Neural cell (in vitro differentiated cells): ENCODE measurements at regions not wholly inside any gene's neighbourhood (a gene's known extent, or its start where the extent isn't known, plus 50 kb on each side); places are given as distances from the start of the nearest gene placed in this dataset.

Experiments
- EZH2 ChIP-seq: fragments of 200-600, 300-800 bp; shearing (Covaris generic), sonication (generic); IDR thresholded peaks from 2 replicates; pipeline ENCODE4 v1.6.1; 2014; ENCODE audit warnings: antibody characterized with exemption, low read length, borderline replicate concordance, mild to moderate bottlenecking; ENCODE audit not compliant: insufficient read depth, poor library complexity, severe bottlenecking
- MXI1 ChIP-seq: fragments of 450-650 bp; conservative IDR thresholded peaks from 2 replicates; pipeline ENCODE4 v1.6.1; 2014; ENCODE audit warnings: antibody characterized with exemption, mild to moderate bottlenecking; ENCODE audit not compliant: poor library complexity, severe bottlenecking
- TF ChIP-seq, protein P1 (sequence below): fragments of 450-650 bp; IDR thresholded peaks from 2 replicates; pipeline ENCODE4 v1.5.1; 2014; ENCODE audit warnings: antibody characterized with exemption, mild to moderate bottlenecking, moderate library complexity; ENCODE audit not compliant: poor library complexity, severe bottlenecking
- TF ChIP-seq, protein P2 (sequence below): IDR thresholded peaks from 2 replicates; pipeline ENCODE4 v1.6.1; 2012; ENCODE audit warnings: borderline replicate concordance

DNA sequence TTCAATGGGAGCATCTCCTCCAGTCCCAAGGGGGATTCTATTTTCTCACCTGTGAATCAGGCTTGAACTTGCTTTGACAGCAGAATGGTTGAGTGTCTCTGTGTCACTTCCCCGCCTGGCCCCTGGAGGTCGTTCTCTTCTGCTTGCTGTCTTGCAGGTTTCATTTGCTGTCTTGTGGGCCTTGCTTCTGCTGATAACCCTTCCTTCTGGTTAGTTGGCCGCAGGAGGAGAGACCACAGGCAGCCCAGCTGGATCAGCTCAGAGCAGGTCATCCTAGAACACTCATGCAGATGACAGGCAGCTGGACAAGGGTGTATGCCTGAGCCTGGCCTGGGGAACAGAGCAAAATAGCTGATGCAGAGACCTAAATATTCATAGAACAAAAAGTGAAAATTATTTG lies 344.2 kb upstream of the ADARB2 start:
- TF ChIP-seq, protein P1, sequence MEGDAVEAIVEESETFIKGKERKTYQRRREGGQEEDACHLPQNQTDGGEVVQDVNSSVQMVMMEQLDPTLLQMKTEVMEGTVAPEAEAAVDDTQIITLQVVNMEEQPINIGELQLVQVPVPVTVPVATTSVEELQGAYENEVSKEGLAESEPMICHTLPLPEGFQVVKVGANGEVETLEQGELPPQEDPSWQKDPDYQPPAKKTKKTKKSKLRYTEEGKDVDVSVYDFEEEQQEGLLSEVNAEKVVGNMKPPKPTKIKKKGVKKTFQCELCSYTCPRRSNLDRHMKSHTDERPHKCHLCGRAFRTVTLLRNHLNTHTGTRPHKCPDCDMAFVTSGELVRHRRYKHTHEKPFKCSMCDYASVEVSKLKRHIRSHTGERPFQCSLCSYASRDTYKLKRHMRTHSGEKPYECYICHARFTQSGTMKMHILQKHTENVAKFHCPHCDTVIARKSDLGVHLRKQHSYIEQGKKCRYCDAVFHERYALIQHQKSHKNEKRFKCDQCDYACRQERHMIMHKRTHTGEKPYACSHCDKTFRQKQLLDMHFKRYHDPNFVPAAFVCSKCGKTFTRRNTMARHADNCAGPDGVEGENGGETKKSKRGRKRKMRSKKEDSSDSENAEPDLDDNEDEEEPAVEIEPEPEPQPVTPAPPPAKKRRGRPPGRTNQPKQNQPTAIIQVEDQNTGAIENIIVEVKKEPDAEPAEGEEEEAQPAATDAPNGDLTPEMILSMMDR, result no peak
- TF ChIP-seq, protein P2, sequence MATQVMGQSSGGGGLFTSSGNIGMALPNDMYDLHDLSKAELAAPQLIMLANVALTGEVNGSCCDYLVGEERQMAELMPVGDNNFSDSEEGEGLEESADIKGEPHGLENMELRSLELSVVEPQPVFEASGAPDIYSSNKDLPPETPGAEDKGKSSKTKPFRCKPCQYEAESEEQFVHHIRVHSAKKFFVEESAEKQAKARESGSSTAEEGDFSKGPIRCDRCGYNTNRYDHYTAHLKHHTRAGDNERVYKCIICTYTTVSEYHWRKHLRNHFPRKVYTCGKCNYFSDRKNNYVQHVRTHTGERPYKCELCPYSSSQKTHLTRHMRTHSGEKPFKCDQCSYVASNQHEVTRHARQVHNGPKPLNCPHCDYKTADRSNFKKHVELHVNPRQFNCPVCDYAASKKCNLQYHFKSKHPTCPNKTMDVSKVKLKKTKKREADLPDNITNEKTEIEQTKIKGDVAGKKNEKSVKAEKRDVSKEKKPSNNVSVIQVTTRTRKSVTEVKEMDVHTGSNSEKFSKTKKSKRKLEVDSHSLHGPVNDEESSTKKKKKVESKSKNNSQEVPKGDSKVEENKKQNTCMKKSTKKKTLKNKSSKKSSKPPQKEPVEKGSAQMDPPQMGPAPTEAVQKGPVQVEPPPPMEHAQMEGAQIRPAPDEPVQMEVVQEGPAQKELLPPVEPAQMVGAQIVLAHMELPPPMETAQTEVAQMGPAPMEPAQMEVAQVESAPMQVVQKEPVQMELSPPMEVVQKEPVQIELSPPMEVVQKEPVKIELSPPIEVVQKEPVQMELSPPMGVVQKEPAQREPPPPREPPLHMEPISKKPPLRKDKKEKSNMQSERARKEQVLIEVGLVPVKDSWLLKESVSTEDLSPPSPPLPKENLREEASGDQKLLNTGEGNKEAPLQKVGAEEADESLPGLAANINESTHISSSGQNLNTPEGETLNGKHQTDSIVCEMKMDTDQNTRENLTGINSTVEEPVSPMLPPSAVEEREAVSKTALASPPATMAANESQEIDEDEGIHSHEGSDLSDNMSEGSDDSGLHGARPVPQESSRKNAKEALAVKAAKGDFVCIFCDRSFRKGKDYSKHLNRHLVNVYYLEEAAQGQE, result no peak
- TF ChIP-seq MXI1 (no peak), EZH2 (no peak)
